Activated T-helper 17 cell treated with anti-CD3 and anti-CD28 coated beads, Interleukin-2, amount 50 U/mL, for 72 hours (primary cell): ENCODE measurements at regions not wholly inside any gene's neighbourhood (a gene's known extent, or its start where the extent isn't known, plus 50 kb on each side); places are given as distances from the start of the nearest gene placed in this dataset.

Source experiments
- ATAC-seq: fragments of 150-1000 bp; cut with Tn5 transposase; replicated peaks from 2 replicates; pipeline ENCODE4 v1.10.0; 2021; ENCODE audit warnings: mild to moderate bottlenecking, moderate library complexity
- H3K27ac Mint-ChIP-seq: one replicate; pipeline ENCODE4 v1.8.0; 2022; ENCODE audit warnings: mixed read lengths
- H3K27me3 Mint-ChIP-seq: one replicate; pipeline ENCODE4 v1.8.0; 2022; ENCODE audit warnings: mixed read lengths
- H3K36me3 Mint-ChIP-seq: one replicate; pipeline ENCODE4 v1.8.0; 2022; ENCODE audit warnings: low read depth, mild to moderate bottlenecking, mixed read lengths
- H3K4me1 Mint-ChIP-seq: one replicate; pipeline ENCODE4 v1.8.0; 2022; ENCODE audit warnings: mixed read lengths
- H3K4me3 Mint-ChIP-seq: one replicate; pipeline ENCODE4 v1.8.0; 2022; ENCODE audit warnings: mild to moderate bottlenecking, mixed read lengths
- H3K9me3 Mint-ChIP-seq: one replicate; pipeline ENCODE4 v1.8.0; 2022; ENCODE audit warnings: mixed read lengths

GRCh38 chr14:40273417-40273816 is 841.2 kb upstream of the FBXO33 start:
- Mint-ChIP-seq H3K36me3 (no peaks in the 10 kb centered on the region), H3K27ac (no peak overlapping the region), H3K9me3 (peaks cover 6% of the 10 kb centered on the region), H3K4me1 (no peaks in the 10 kb centered on the region), H3K27me3 (no peaks in the 10 kb centered on the region), H3K4me3 (no peak overlapping the region)
- ATAC-seq: no peak

- Mint-ChIP-seq H3K27ac (no peak overlapping the region), H3K36me3 (no peaks in the 10 kb centered on the region), H3K27me3 (no peaks in the 10 kb centered on the region), H3K4me3 (no peak overlapping the region), H3K4me1 (no peaks in the 10 kb centered on the region), H3K9me3 (peaks cover 2% of the 10 kb centered on the region)
- ATAC-seq: no peak
Measured at GRCh38 chr14:40271480-40271879, 839.2 kb upstream of the FBXO33 start.

- Mint-ChIP-seq H3K4me3 (no peak overlapping the region), H3K36me3 (no peaks in the 10 kb centered on the region), H3K27me3 (no peaks in the 10 kb centered on the region), H3K27ac (no peak overlapping the region), H3K9me3 (no peaks in the 10 kb centered on the region), H3K4me1 (no peaks in the 10 kb centered on the region)
- ATAC-seq: no peak
Measured at GRCh38 chr14:40269436-40269835, 837.2 kb upstream of the FBXO33 start.

GRCh38 chr14:40268236-40268635 is 836.0 kb upstream of the FBXO33 start:
- no peaks in the 10 kb centered on the region for H3K9me3 Mint-ChIP-seq
- H3K27me3 Mint-ChIP-seq: no peaks in the 10 kb centered on the region
- no peak overlapping the region for H3K4me3 Mint-ChIP-seq
- H3K4me1 Mint-ChIP-seq: no peaks in the 10 kb centered on the region
- no peaks in the 10 kb centered on the region for H3K36me3 Mint-ChIP-seq
- H3K27ac Mint-ChIP-seq: no peak overlapping the region
- no peak for ATAC-seq

- Mint-ChIP-seq H3K4me1 (no peaks in the 10 kb centered on the region), H3K4me3 (no peak overlapping the region), H3K27ac (no peak overlapping the region), H3K36me3 (no peaks in the 10 kb centered on the region), H3K9me3 (no peaks in the 10 kb centered on the region), H3K27me3 (no peaks in the 10 kb centered on the region)
- no peak for ATAC-seq
Measured at GRCh38 chr14:40265096-40265495, 832.9 kb upstream of the FBXO33 start.

- no peaks in the 10 kb centered on the region for H3K4me1 Mint-ChIP-seq
Measured at GRCh38 chr14:40252817-40253447, 820.7 kb upstream of the FBXO33 start.

GRCh38 chr14:40248671-40249070 is 816.4 kb upstream of the FBXO33 start:
- H3K36me3 Mint-ChIP-seq: no peaks in the 10 kb centered on the region
- no peaks in the 10 kb centered on the region for H3K27me3 Mint-ChIP-seq
- no peaks in the 10 kb centered on the region for H3K4me1 Mint-ChIP-seq
- no peak for ATAC-seq
- H3K9me3 Mint-ChIP-seq: peaks cover 3% of the 10 kb centered on the region
- no peak overlapping the region for H3K27ac Mint-ChIP-seq
- no peak overlapping the region for H3K4me3 Mint-ChIP-seq

More at GRCh38 chr14:40252817-40253447, 820.7 kb upstream of the FBXO33 start:
- no peak for ATAC-seq
- H3K36me3 Mint-ChIP-seq: no peaks in the 10 kb centered on the region
- no peaks in the 10 kb centered on the region for H3K27me3 Mint-ChIP-seq
- H3K4me3 Mint-ChIP-seq: no peak overlapping the region
- peaks cover 3% of the 10 kb centered on the region for H3K9me3 Mint-ChIP-seq
- H3K27ac Mint-ChIP-seq: no peak overlapping the region

- Mint-ChIP-seq H3K4me1 (no peaks in the 10 kb centered on the region), H3K36me3 (no peaks in the 10 kb centered on the region)
- no peak for ATAC-seq
Measured at GRCh38 chr14:40240245-40240859, 808.1 kb upstream of the FBXO33 start.

GRCh38 chr14:40232302-40232701 is 800.1 kb upstream of the FBXO33 start:
- no peak for ATAC-seq
- H3K9me3 Mint-ChIP-seq: peaks cover 12% of the 10 kb centered on the region
- H3K27me3 Mint-ChIP-seq: no peaks in the 10 kb centered on the region
- H3K36me3 Mint-ChIP-seq: no peaks in the 10 kb centered on the region
- H3K4me3 Mint-ChIP-seq: no peak overlapping the region
- H3K27ac Mint-ChIP-seq: no peak overlapping the region
- H3K4me1 Mint-ChIP-seq: no peaks in the 10 kb centered on the region

More at GRCh38 chr14:40240245-40240859, 808.1 kb upstream of the FBXO33 start:
- Mint-ChIP-seq H3K27me3 (no peaks in the 10 kb centered on the region), H3K9me3 (peaks cover 5% of the 10 kb centered on the region), H3K4me3 (no peak overlapping the region), H3K27ac (no peak overlapping the region)

GRCh38 chr14:40229676-40230075 is 797.4 kb upstream of the FBXO33 start:
- Mint-ChIP-seq H3K36me3 (no peaks in the 10 kb centered on the region), H3K27me3 (no peaks in the 10 kb centered on the region), H3K9me3 (peaks cover 7% of the 10 kb centered on the region), H3K4me1 (no peaks in the 10 kb centered on the region), H3K27ac (no peak overlapping the region), H3K4me3 (no peak overlapping the region)
- ATAC-seq: no peak

- H3K36me3 Mint-ChIP-seq: no peaks in the 10 kb centered on the region
- H3K27me3 Mint-ChIP-seq: no peaks in the 10 kb centered on the region
- no peaks in the 10 kb centered on the region for H3K4me1 Mint-ChIP-seq
- H3K9me3 Mint-ChIP-seq: peaks cover 3% of the 10 kb centered on the region
- ATAC-seq: no peak
- H3K27ac Mint-ChIP-seq: no peak overlapping the region
- no peak overlapping the region for H3K4me3 Mint-ChIP-seq
Measured at GRCh38 chr14:40222996-40223395, 790.8 kb upstream of the FBXO33 start.

- Mint-ChIP-seq H3K4me3 (no peak overlapping the region), H3K27ac (no peak overlapping the region), H3K27me3 (no peaks in the 10 kb centered on the region), H3K4me1 (no peaks in the 10 kb centered on the region), H3K9me3 (no peaks in the 10 kb centered on the region), H3K36me3 (no peaks in the 10 kb centered on the region)
- ATAC-seq: no peak
Measured at GRCh38 chr14:40221428-40221827, 789.2 kb upstream of the FBXO33 start.

GRCh38 chr14:40219032-40219431 is 786.8 kb upstream of the FBXO33 start:
- ATAC-seq: no peak
- Mint-ChIP-seq H3K27me3 (no peaks in the 10 kb centered on the region), H3K4me1 (no peaks in the 10 kb centered on the region), H3K36me3 (no peaks in the 10 kb centered on the region), H3K4me3 (no peak overlapping the region), H3K27ac (no peak overlapping the region), H3K9me3 (no peaks in the 10 kb centered on the region)

- no peak for ATAC-seq
- no peaks in the 10 kb centered on the region for H3K4me1 Mint-ChIP-seq
- no peaks in the 10 kb centered on the region for H3K36me3 Mint-ChIP-seq
- H3K9me3 Mint-ChIP-seq: no peaks in the 10 kb centered on the region
- no peak overlapping the region for H3K4me3 Mint-ChIP-seq
- H3K27ac Mint-ChIP-seq: no peak overlapping the region
- H3K27me3 Mint-ChIP-seq: no peaks in the 10 kb centered on the region
Measured at GRCh38 chr14:40218282-40218941, 786.2 kb upstream of the FBXO33 start.

GRCh38 chr14:40216976-40217375 is 784.7 kb upstream of the FBXO33 start:
- H3K36me3 Mint-ChIP-seq: no peaks in the 10 kb centered on the region
- no peak overlapping the region for H3K4me3 Mint-ChIP-seq
- H3K4me1 Mint-ChIP-seq: no peaks in the 10 kb centered on the region
- no peak for ATAC-seq
- no peak overlapping the region for H3K27ac Mint-ChIP-seq
- H3K9me3 Mint-ChIP-seq: no peaks in the 10 kb centered on the region
- H3K27me3 Mint-ChIP-seq: no peaks in the 10 kb centered on the region
